ENCODE measurements at regions not wholly inside any gene's neighbourhood (a gene's known extent, or its start where the extent isn't known, plus 50 kb on each side); places are given as distances from the start of the nearest gene placed in this dataset.

GRCh38 chr12:94762259-94762942 lies 112.0 kb upstream of the TMCC3 start:
- DNase-seq (ENCODE audit: low read depth, low spot score), result peak; percentile 91

DNA sequence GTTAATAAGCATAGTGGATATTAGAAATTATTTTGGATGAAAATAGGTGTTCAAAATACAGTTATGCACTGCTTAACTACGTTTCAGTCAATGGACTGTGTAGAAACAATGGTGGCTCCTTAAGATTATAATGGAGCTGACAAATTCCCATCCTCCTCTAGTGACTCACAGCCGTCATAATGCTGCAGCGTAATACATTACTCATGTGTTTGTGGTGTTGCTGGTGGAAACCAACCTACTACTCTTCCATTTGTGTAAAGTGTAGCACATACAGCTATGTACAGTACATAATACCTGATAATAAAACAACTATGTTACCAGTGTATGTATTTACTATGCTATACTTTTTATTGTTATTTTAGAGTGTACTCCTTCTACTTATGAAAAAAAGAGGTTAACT lies 111.2 kb upstream of the TMCC3 start:
- peak; percentile 91 for DNase-seq (ENCODE audit: low read depth, low spot score)
- peak overlapping the region; percentile 57 for H3K27ac ChIP-seq

More at GRCh38 chr12:94762259-94762942, 112.0 kb upstream of the TMCC3 start:
- peak overlapping the region; percentile 57 for H3K27ac ChIP-seq

- no peak overlapping the region for H3K27ac ChIP-seq
- no peak for DNase-seq (ENCODE audit: low read depth, low spot score)
These were observed 110.4 kb upstream of the TMCC3 start for GRCh38 chr12:94760786-94761185.

GRCh38 chr12:94756789-94757188 lies 106.4 kb upstream of the TMCC3 start:
- no peak overlapping the region for H3K27ac ChIP-seq

DNA sequence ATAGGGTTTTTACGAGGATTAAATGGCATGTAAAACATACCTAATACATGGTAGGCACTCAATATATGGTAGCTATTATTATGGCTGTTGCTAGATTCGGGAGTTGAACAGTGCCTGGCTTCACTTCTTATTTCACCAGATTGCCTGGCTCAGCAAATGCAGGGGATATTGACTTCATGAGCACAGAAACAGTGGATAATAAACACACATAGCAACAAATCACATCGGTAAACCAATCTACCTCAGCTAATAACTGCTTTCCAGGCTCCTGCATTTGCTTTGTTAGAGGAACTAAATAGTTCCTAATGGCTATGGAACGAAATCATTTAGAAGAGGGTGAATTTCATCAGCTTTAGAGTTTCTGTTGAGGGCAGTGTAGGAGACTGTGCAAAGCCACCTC lies 105.2 kb upstream of the TMCC3 start:
- DNase-seq (ENCODE audit: low read depth, low spot score), result no peak
- H3K27ac ChIP-seq, result no peak overlapping the region

More at GRCh38 chr12:94756789-94757188, 106.4 kb upstream of the TMCC3 start:
- DNase-seq (ENCODE audit: low read depth, low spot score), result no peak

- no peak overlapping the region for H3K27ac ChIP-seq
- DNase-seq (ENCODE audit: low read depth, low spot score), result no peak
These were observed 104.3 kb upstream of the TMCC3 start for GRCh38 chr12:94754653-94755052.

GRCh38 chr12:94753036-94753679 lies 102.8 kb upstream of the TMCC3 start:
- DNase-seq (ENCODE audit: low read depth, low spot score), result no peak
- no peak overlapping the region for H3K27ac ChIP-seq

- H3K27ac ChIP-seq, result no peak overlapping the region
- DNase-seq (ENCODE audit: low read depth, low spot score), result no peak
These were observed 100.5 kb upstream of the TMCC3 start for GRCh38 chr12:94750864-94751263.

- H3K27ac ChIP-seq, result no peak overlapping the region
- no peak for DNase-seq (ENCODE audit: low read depth, low spot score)
These were observed 99.5 kb upstream of the TMCC3 start for GRCh38 chr12:94749890-94750289.

- H3K27ac ChIP-seq, result no peak overlapping the region
- no peak for DNase-seq (ENCODE audit: low read depth, low spot score)
These were observed 99.1 kb upstream of the TMCC3 start for GRCh38 chr12:94749455-94749854.

DNA sequence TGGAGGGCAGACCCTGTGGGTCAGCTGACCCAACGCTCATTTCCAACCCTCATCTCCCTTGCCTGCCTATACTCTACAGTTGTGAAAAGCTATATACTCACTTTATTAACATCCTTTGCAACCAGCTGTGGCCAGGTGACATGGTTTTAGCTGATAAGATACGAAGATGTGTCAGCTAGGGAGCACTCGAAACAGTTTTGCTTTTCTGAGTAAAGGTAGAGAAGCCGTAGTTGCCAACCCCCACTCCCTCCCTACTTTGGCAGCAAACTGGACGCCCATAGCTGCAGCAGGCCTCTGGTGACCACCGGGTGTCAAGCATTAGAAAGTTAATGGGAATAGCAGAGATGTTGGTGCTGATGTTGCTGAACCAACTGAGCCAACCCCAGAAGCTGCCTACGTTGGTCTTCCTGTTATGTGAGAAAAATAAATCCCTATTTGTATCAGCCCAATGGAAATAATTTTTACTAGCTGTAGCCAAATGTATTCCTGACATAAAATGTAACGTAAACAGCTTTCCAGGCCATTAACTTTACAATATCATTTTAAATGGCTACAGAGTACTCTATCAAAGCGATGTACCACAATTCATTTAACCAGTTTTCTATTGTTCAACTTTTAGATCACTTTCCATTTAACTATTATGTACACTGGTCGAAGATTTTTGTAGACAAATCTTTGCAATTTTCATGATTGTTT lies 98.5 kb upstream of the TMCC3 start:
- DNase-seq (ENCODE audit: low read depth, low spot score), result no peak
- H3K27ac ChIP-seq, result no peak overlapping the region

GRCh38 chr12:94745562-94745961 lies 95.2 kb upstream of the TMCC3 start:
- H3K27ac ChIP-seq, result no peak overlapping the region
- DNase-seq (ENCODE audit: low read depth, low spot score), result no peak

DNA sequence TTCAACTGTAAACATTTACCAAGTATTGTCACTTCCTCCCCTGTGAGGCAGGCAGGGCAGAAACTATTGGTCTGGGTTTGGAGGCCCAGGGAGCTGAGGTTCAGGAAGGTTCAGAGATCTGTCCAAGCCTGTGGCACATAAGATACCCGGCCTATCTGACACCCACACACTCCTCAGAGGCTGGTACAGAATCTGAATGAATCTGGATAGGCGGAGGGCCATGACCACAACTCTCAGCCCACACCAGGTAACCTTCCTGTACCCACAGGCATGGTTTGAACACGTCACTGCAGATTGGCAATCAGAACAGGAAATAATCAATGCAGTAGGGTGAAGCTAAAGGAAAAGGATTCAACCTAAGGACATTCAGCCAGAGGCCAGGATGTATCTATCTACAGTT lies 92.8 kb upstream of the TMCC3 start:
- DNase-seq (ENCODE audit: low read depth, low spot score), result no peak
- no peak overlapping the region for H3K27ac ChIP-seq

DNA sequence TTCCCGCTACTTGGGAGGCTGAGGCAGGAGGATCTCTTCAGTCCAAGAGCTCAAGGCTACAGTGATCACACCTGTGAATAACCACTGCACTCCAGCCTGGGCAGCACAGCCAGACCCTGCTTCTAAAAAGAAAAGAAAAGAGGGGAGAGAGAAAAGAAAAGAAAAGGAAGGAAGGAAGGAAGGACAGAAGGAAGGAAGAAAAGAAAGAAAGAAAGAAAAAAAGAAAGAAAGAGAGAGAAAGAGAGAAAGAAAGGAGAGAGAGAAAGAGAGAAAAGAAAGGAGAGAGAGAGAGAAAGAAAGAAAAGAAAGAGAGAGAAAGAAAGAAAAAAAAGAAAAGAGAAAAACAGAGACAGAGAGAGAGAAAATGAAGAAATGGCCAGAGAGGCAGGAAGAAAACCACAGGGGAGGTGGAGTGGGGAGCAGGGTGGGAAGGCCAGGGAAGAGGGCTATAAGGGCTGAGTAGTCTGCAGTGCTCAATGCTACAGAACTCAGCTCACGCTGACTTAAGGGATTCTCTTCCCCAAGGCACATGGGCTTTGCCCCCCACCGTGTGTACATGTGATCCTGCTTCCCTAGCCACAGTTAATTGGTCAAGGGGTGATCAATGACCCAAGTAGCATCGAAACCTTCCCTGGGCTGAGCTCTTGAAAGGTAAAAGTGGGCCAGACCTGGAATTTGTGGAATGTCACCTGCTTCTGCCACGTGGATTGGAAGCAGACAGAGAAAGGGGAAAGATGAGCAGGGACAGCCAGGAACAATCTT lies 90.4 kb upstream of the TMCC3 start:
- H3K27ac ChIP-seq, result no peak overlapping the region
- DNase-seq (ENCODE audit: low read depth, low spot score), result no peak

DNA sequence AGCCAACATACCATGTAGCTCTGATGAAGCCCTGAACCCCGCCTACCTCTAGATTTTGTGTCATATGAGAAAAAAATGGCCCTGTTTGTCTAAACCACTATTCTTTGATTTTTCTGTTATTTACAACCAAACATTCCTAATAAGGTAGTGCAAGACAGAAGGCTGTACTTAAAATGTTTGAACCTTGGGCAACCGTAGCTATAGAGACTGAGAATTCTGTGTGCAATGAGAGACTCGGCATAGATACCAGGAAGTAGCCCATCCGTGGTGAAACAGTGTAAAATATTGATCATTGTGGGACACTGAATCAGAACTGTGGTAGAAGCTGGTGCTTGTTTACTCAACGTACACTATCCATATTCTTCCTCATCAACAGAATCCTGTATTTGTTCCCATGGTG lies 86.5 kb upstream of the TMCC3 start:
- no peak for DNase-seq (ENCODE audit: low read depth, low spot score)
- H3K27ac ChIP-seq, result no peak overlapping the region

- H3K27ac ChIP-seq, result no peak overlapping the region
- no peak for DNase-seq (ENCODE audit: low read depth, low spot score)
These were observed 85.6 kb upstream of the TMCC3 start for GRCh38 chr12:94736004-94736403.

GRCh38 chr12:94733727-94734126 lies 83.4 kb upstream of the TMCC3 start:
- H3K27ac ChIP-seq, result no peak overlapping the region
- no peak for DNase-seq (ENCODE audit: low read depth, low spot score)

GRCh38 chr12:94732367-94732990 lies 82.1 kb upstream of the TMCC3 start:
- DNase-seq (ENCODE audit: low read depth, low spot score), result no peak
- no peak overlapping the region for H3K27ac ChIP-seq

DNA sequence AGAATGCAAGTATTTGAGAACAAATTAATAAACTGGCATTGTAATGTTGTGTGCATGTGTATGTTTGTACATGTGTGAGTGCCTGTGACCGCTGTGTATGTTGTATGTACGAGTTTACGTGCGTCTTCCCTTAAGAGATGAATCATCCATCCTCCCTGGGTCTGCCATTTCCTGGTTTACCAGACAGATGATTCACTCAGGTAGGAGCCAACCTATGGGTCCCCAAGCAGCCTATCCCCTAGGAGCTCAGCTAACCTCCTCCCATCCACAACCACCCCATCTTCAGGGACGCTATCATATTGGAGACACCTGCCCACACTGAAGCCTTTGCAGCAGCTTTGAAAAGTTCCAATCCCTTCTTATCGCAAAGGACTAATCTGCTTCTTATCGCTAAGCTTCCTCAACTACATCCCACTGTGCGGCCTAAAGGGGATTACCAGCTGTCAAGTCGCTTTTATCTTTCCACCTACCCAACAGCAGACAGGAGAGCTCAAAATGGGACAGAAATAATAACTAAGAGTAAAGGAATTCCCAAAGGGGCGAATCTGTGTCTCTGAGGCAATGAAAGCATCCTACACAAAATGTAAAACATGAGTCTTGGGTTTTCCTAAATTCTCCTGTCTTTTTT lies 81.5 kb upstream of the TMCC3 start:
- H3K27ac ChIP-seq, result no peak overlapping the region
- peak; percentile 65 for DNase-seq (ENCODE audit: low read depth, low spot score)

GRCh38 chr12:94730847-94731246 lies 80.5 kb upstream of the TMCC3 start:
- no peak for DNase-seq (ENCODE audit: low read depth, low spot score)
- no peak overlapping the region for H3K27ac ChIP-seq
